MM.1S (cell line): ENCODE measurements at regions not wholly inside any gene's neighbourhood (a gene's known extent, or its start where the extent isn't known, plus 50 kb on each side); places are given as distances from the start of the nearest gene placed in this dataset.

Experiments used
- CTCF ChIP-seq: fragments of 300-600 bp; sonication (generic); IDR thresholded peaks from 2 replicates; pipeline ENCODE4 v1.5.1; 2016; ENCODE audit warnings: antibody characterized with exemption, low read length, mixed read lengths
- EZH2 ChIP-seq: fragments of 300-600 bp; sonication (generic); optimal IDR thresholded peaks from 2 replicates; pipeline ENCODE3; 2017; ENCODE audit warnings: low read depth, mild to moderate bottlenecking, antibody characterized with exemption, low read length, mixed read lengths
- EZH2phosphoT487 ChIP-seq: fragments of 300-600 bp; sonication (generic); IDR thresholded peaks from 2 replicates; pipeline ENCODE4 v1.6.1; 2018; ENCODE audit warnings: antibody characterized with exemption, low read length

GRCh38 chr6:137286368-137286767, 67.2 kb upstream of the IFNGR1 start:
- TF ChIP-seq CTCF (no peak), EZH2 (no peak), EZH2phosphoT487 (no peak)
